ENCODE measurements at regions not wholly inside any gene's neighbourhood (a gene's known extent, or its start where the extent isn't known, plus 50 kb on each side); places are given as distances from the start of the nearest gene placed in this dataset.

- Histone ChIP-seq H3K4me3 (replicated peaks in 1 of 4; ENCODE audit: control extremely low read depth in 1 of 4, insufficient read depth in 1 of 4, low read depth in 3 of 4, low read length in 4 of 4) (no peak overlapping the region), H3K27me3 (ENCODE audit: control insufficient read depth, insufficient read depth, low read length) (no peaks in the 10 kb centered on the region), H3K27ac (ENCODE audit: insufficient read depth, low read length) (no peak overlapping the region), H3K9ac (ENCODE audit: insufficient read depth, low read length) (no peak overlapping the region), H3K4me1 (ENCODE audit: control insufficient read depth, extremely low read depth, insufficient read depth, low read length) (no peaks in the 10 kb centered on the region), H3K4me2 (ENCODE audit: extremely low read depth, insufficient read depth, low read length) (no peak overlapping the region), H4K20me1 (ENCODE audit: control insufficient read depth, extremely low read depth, insufficient read depth, low read length) (no peaks in the 10 kb centered on the region), H3K79me2 (ENCODE audit: control insufficient read depth, insufficient read depth, low read length) (no peaks in the 10 kb centered on the region), H2AFZ (ENCODE audit: low read length) (no peak overlapping the region), H3K36me3 (ENCODE audit: control insufficient read depth, insufficient read depth, low read length) (no peaks in the 10 kb centered on the region), H3K9me3 (ENCODE audit: control insufficient read depth, insufficient read depth, low read depth, low read length) (no peaks in the 10 kb centered on the region)
- TF ChIP-seq EZH2 (IDR thresholded peaks at IDR 0.05; ENCODE audit: low read length, missing control alignments) = no peak
- TF ChIP-seq CTCF (conservative IDR thresholded peaks at IDR 0.05 in 1 of 2, IDR thresholded peaks at IDR 0.05 in 1 of 2; ENCODE audit: low read depth in 1 of 2, low read length in 2 of 2) = no peak
- DNase-seq (ENCODE audit: low read depth in 2 of 2) = no peak
These were observed 185.8 kb downstream of the TRAM1L1 start for GRCh38 chr4:116899561-116899960.

DNA sequence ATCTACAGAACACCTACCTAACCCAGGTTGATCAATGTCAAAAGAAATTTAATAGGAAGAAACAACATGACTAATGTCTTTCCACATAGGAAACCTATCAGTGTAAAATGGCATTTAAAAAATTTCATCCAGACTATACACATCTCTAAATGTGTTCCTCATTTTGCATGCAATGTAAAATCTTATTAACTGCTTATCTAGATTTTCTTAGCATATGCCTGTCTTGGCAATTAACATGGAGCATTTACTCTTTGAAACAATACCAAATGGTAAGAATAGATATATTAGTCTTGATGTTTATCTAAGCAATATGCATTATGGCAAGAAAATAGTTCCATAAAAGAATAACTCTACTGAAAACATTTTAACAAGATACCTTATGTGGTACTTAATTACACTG, 199.8 kb downstream of the TRAM1L1 start:
- Histone ChIP-seq H3K27ac (ENCODE audit: insufficient read depth, low read length) (no peak overlapping the region), H3K36me3 (ENCODE audit: control insufficient read depth, insufficient read depth, low read length) (no peaks in the 10 kb centered on the region), H3K4me2 (ENCODE audit: extremely low read depth, insufficient read depth, low read length) (no peak overlapping the region), H3K9ac (ENCODE audit: insufficient read depth, low read length) (no peak overlapping the region), H3K4me1 (ENCODE audit: control insufficient read depth, extremely low read depth, insufficient read depth, low read length) (no peaks in the 10 kb centered on the region), H3K79me2 (ENCODE audit: control insufficient read depth, insufficient read depth, low read length) (no peaks in the 10 kb centered on the region), H4K20me1 (ENCODE audit: control insufficient read depth, extremely low read depth, insufficient read depth, low read length) (no peaks in the 10 kb centered on the region), H3K9me3 (ENCODE audit: control insufficient read depth, insufficient read depth, low read depth, low read length) (no peaks in the 10 kb centered on the region), H3K4me3 (replicated peaks in 1 of 4; ENCODE audit: control extremely low read depth in 1 of 4, insufficient read depth in 1 of 4, low read depth in 3 of 4, low read length in 4 of 4) (no peak overlapping the region), H2AFZ (ENCODE audit: low read length) (no peak overlapping the region), H3K27me3 (ENCODE audit: control insufficient read depth, insufficient read depth, low read length) (no peaks in the 10 kb centered on the region)
- TF ChIP-seq EZH2 (IDR thresholded peaks at IDR 0.05; ENCODE audit: low read length, missing control alignments) (no peak), CTCF (conservative IDR thresholded peaks at IDR 0.05 in 1 of 2, IDR thresholded peaks at IDR 0.05 in 1 of 2; ENCODE audit: low read depth in 1 of 2, low read length in 2 of 2) (no peak)
- no peak for DNase-seq (ENCODE audit: low read depth in 2 of 2)

GRCh38 chr4:116882503-116882902, 202.9 kb downstream of the TRAM1L1 start:
- H3K4me1 ChIP-seq (ENCODE audit: control insufficient read depth, extremely low read depth, insufficient read depth, low read length) = no peaks in the 10 kb centered on the region
- H3K36me3 ChIP-seq (ENCODE audit: control insufficient read depth, insufficient read depth, low read length) = no peaks in the 10 kb centered on the region
- DNase-seq (ENCODE audit: low read depth in 2 of 2) = no peak
- no peak overlapping the region for H3K4me3 ChIP-seq (replicated peaks in 1 of 4; ENCODE audit: control extremely low read depth in 1 of 4, insufficient read depth in 1 of 4, low read depth in 3 of 4, low read length in 4 of 4)
- H3K27me3 ChIP-seq (ENCODE audit: control insufficient read depth, insufficient read depth, low read length) = no peaks in the 10 kb centered on the region
- no peak overlapping the region for H3K9ac ChIP-seq (ENCODE audit: insufficient read depth, low read length)
- H3K4me2 ChIP-seq (ENCODE audit: extremely low read depth, insufficient read depth, low read length) = no peak overlapping the region
- H4K20me1 ChIP-seq (ENCODE audit: control insufficient read depth, extremely low read depth, insufficient read depth, low read length) = no peaks in the 10 kb centered on the region
- no peaks in the 10 kb centered on the region for H3K79me2 ChIP-seq (ENCODE audit: control insufficient read depth, insufficient read depth, low read length)
- no peak overlapping the region for H3K27ac ChIP-seq (ENCODE audit: insufficient read depth, low read length)
- H2AFZ ChIP-seq (ENCODE audit: low read length) = no peak overlapping the region
- TF ChIP-seq EZH2 (IDR thresholded peaks at IDR 0.05; ENCODE audit: low read length, missing control alignments) (no peak), CTCF (conservative IDR thresholded peaks at IDR 0.05 in 1 of 2, IDR thresholded peaks at IDR 0.05 in 1 of 2; ENCODE audit: low read depth in 1 of 2, low read length in 2 of 2) (no peak)
- no peaks in the 10 kb centered on the region for H3K9me3 ChIP-seq (ENCODE audit: control insufficient read depth, insufficient read depth, low read depth, low read length)
